HCT116 (cell line): ENCODE measurements at regions not wholly inside any gene's neighbourhood (a gene's known extent, or its start where the extent isn't known, plus 50 kb on each side); places are given as distances from the start of the nearest gene placed in this dataset.

Source experiments
- ATAC-seq: fragments of 200-7000 bp; cut with Tn5 transposase; 2 replicates; pipeline ENCODE4 v1.9.1; 2020; ENCODE audit warnings: mild to moderate bottlenecking, moderate library complexity
- BruUV-seq: library from RNA; stranded (reverse); fragments of 400-500 nt; replicated peaks from 2 replicates; lab custom pipeline; 2021; lab: Mats Ljungman, UMichigan
- CTCF ChIA-PET: fragments of 300-600 bp; sonication (Branson Sonifier 250); formaldehyde crosslinking; loops from one replicate; lab custom pipeline; 2021; ENCODE audit warnings: antibody characterized with exemption; lab: Charles Lee
- POLR2A ChIA-PET: fragments of 300-600, 350-600 bp; sonication (Branson Sonifier 250); formaldehyde crosslinking; loops from one replicate; lab custom pipeline; 2021; ENCODE audit warnings: antibody characterized with exemption; lab: Charles Lee
- RAD21 ChIA-PET, 2 experiments: fragments of 300-600 bp; sonication (Branson Sonifier 250); formaldehyde crosslinking; loops; one replicate each; lab custom pipeline; 2023; ENCODE audit warnings: low total read pairs in 2 of 2; ENCODE audit not compliant: uncharacterized antibody in 2 of 2, unreplicated experiment in 2 of 2, low non-redundant PET in 1 of 2; lab: Charles Lee
- DNase-seq: peaks from one replicate; pipeline ENCODE4 v3.0.0-alpha.2; 2010; ENCODE audit warnings: low read depth, low spot score
- H2AFZ ChIP-seq: fragments of 200-600 bp; shearing (Covaris generic), sonication (generic); 2 replicates; pipeline ENCODE4 v1.6.1; 2017; ENCODE audit warnings: low read depth, mixed run types, mixed read lengths, antibody characterized with exemption, low read length; ENCODE audit not compliant: poor library complexity, severe bottlenecking
- H3K27ac ChIP-seq: 2 replicates; pipeline ENCODE4 v1.5.1; 2012; ENCODE audit warnings: low read depth, low read length
- H3K27me3 ChIP-seq: fragments of 200-600 bp; sonication (generic); 2 replicates; pipeline ENCODE4 v1.6.1; 2016; ENCODE audit warnings: mixed run types, low read length, mixed read lengths; ENCODE audit not compliant: insufficient read depth
- H3K36me3 ChIP-seq, 2 experiments: fragments of 200-500 bp in 1 of 2; fragments of 200-600 bp in 1 of 2; sonication (Bioruptor generic) in 1 of 2; sonication (generic) in 1 of 2; 2 replicates each; pipeline versions ENCODE4 v1.5.1 to v1.6.1; 2014 to 2016; ENCODE audit warnings: low read length in 2 of 2, inconsistent platforms in 1 of 2, mixed read lengths in 1 of 2, mixed run types in 1 of 2; ENCODE audit not compliant: insufficient read depth in 2 of 2, control insufficient read depth in 1 of 2
- H3K4me1 ChIP-seq, 2 experiments: fragments of 200-600 bp in 1 of 2; sonication (generic) in 1 of 2; 2 replicates each; pipeline versions ENCODE4 v1.5.1 to v1.6.1; 2012 to 2017; ENCODE audit warnings: low read length in 2 of 2, inconsistent platforms in 1 of 2, mild to moderate bottlenecking in 1 of 2, mixed read lengths in 1 of 2, mixed run types in 1 of 2, moderate library complexity in 1 of 2; ENCODE audit not compliant: insufficient read depth in 2 of 2, control insufficient read depth in 1 of 2
- H3K4me2 ChIP-seq: fragments of 200-600 bp; sonication (generic); 2 replicates; pipeline ENCODE4 v1.6.1; 2017; ENCODE audit warnings: mixed run types, low read length, mixed read lengths
- H3K4me3 ChIP-seq, 2 experiments: fragments of 200-600 bp in 1 of 2; sonication (generic) in 1 of 2; replicated peaks in 1 of 2; 2 replicates each; pipeline ENCODE4 v1.5.1; 2011 to 2016; ENCODE audit warnings: low read length in 2 of 2, control low read depth in 1 of 2, low read depth in 1 of 2, mild to moderate bottlenecking in 1 of 2, mixed read lengths in 1 of 2, mixed run types in 1 of 2
- H3K79me2 ChIP-seq: fragments of 200-600 bp; sonication (generic); 2 replicates; pipeline ENCODE4 v1.6.1; 2017; ENCODE audit warnings: mild to moderate bottlenecking, mixed run types, low read length, moderate library complexity, mixed read lengths; ENCODE audit not compliant: insufficient read depth
- H3K9ac ChIP-seq: fragments of 200-600 bp; sonication (generic); 2 replicates; pipeline ENCODE4 v1.6.1; 2016; ENCODE audit warnings: low read length, mixed read lengths
- H3K9me2 ChIP-seq: fragments of 200-600 bp; sonication (generic), shearing (Covaris generic); 2 replicates; pipeline ENCODE4 v1.6.1; 2017; ENCODE audit warnings: mixed run types, mild to moderate bottlenecking, moderate library complexity; ENCODE audit not compliant: insufficient read depth
- H3K9me3 ChIP-seq, 2 experiments: fragments of 200-500 bp in 1 of 2; fragments of 200-600 bp in 1 of 2; sonication (Bioruptor generic) in 1 of 2; sonication (generic) in 1 of 2; 2 replicates each; pipeline ENCODE4 v1.6.1; 2014 to 2017; ENCODE audit warnings: low read length in 2 of 2, mixed read lengths in 2 of 2, inconsistent platforms in 1 of 2, low read depth in 1 of 2, mild to moderate bottlenecking in 1 of 2, mixed run types in 1 of 2, moderate library complexity in 1 of 2; ENCODE audit not compliant: control insufficient read depth in 1 of 2, insufficient read depth in 1 of 2
- H4K20me1 ChIP-seq: fragments of 200-600 bp; sonication (generic), shearing (Covaris generic); 2 replicates; pipeline ENCODE4 v1.6.1; 2017; ENCODE audit warnings: mixed run types, mild to moderate bottlenecking, moderate library complexity; ENCODE audit not compliant: insufficient read depth
- CTCF ChIP-seq, 3 experiments: fragments of 200-600 bp in 1 of 3; sonication (generic) in 1 of 3; IDR thresholded peaks in 2 of 3; conservative IDR thresholded peaks in 1 of 3; 2 replicates each; pipeline ENCODE4 v1.5.1; 2012 to 2017; ENCODE audit warnings: low read depth in 2 of 3, low read length in 2 of 3, antibody characterized with exemption in 1 of 3, borderline replicate concordance in 1 of 3, control low read depth in 1 of 3, mild to moderate bottlenecking in 1 of 3, mixed read lengths in 1 of 3, mixed run types in 1 of 3, moderate library complexity in 1 of 3; ENCODE audit not compliant: insufficient read depth in 1 of 3
- ELF1 ChIP-seq: IDR thresholded peaks from 2 replicates; pipeline ENCODE4 v1.6.1; 2012; ENCODE audit warnings: low read depth, borderline replicate concordance
- FOSL1 ChIP-seq: IDR thresholded peaks from 2 replicates; pipeline ENCODE4 v1.6.1; 2012; ENCODE audit warnings: low read depth
- JUND ChIP-seq: IDR thresholded peaks from 2 replicates; pipeline ENCODE4 v1.6.1; 2012
- SRF ChIP-seq: IDR thresholded peaks from 2 replicates; pipeline ENCODE4 v1.6.1; 2012; ENCODE audit warnings: low read depth
- YY1 ChIP-seq: IDR thresholded peaks from 2 replicates; pipeline ENCODE4 v1.6.1; 2011; ENCODE audit warnings: low read length, low read depth, moderate library complexity, mild to moderate bottlenecking; ENCODE audit not compliant: insufficient replicate concordance; ENCODE audit errors: extremely low read depth
- ZNF274 ChIP-seq: fragments of 200-500 bp; sonication (Bioruptor generic); IDR thresholded peaks from 2 replicates; pipeline ENCODE4 v1.6.1; 2014; ENCODE audit warnings: mild to moderate bottlenecking, low read depth, low read length, inconsistent platforms
- intact Hi-C: fragments of 100-400 bp; cut with micrococcal nuclease; formaldehyde crosslinking; loops from 2 replicates; pipeline ENCODE4 v1.10.0; 2022
- TF ChIP-seq, protein P1 (sequence below): IDR thresholded peaks from 2 replicates; pipeline ENCODE4 v1.6.1; 2011; ENCODE audit warnings: mild to moderate bottlenecking, low read length, moderate library complexity; ENCODE audit not compliant: insufficient replicate concordance; ENCODE audit errors: extremely low read depth

DNA sequence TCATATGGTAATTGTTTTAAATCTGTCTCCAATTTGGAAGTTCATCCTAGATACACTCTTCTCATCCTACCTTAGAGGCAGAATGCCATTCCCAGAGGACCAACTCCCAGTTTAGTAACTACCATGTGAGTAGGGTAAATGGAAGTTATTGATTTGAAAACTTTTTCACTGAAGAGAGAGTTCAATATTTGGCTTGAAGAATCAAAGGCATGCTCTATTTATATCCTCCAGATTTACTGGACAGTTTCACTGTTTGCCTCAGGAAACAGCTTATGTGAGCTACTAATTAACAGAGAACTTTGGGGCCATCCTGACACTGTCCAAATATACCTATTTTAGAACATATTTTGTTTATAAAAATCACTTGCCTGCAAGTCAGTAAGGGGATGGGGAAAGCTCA, 607.2 kb upstream of the GYPC start:
- no peak overlapping the region for H3K4me3 ChIP-seq
- no peak overlapping the region for H2AFZ ChIP-seq
- ChIA-PET POLR2A (no interaction called here), RAD21 (no interaction called here), CTCF (no interaction called here)
- no peaks in the 10 kb centered on the region for H4K20me1 ChIP-seq
- TF ChIP-seq, protein P1, sequence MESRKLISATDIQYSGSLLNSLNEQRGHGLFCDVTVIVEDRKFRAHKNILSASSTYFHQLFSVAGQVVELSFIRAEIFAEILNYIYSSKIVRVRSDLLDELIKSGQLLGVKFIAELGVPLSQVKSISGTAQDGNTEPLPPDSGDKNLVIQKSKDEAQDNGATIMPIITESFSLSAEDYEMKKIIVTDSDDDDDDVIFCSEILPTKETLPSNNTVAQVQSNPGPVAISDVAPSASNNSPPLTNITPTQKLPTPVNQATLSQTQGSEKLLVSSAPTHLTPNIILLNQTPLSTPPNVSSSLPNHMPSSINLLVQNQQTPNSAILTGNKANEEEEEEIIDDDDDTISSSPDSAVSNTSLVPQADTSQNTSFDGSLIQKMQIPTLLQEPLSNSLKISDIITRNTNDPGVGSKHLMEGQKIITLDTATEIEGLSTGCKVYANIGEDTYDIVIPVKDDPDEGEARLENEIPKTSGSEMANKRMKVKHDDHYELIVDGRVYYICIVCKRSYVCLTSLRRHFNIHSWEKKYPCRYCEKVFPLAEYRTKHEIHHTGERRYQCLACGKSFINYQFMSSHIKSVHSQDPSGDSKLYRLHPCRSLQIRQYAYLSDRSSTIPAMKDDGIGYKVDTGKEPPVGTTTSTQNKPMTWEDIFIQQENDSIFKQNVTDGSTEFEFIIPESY, result no peak
- no peak for TF ChIP-seq JUND
- no peak for TF ChIP-seq ZNF274
- no peak for TF ChIP-seq CTCF (IDR thresholded peaks at IDR 0.05 in 2 of 3, conservative IDR thresholded peaks at IDR 0.05 in 1 of 3; ENCODE audit: borderline replicate concordance in 1 of 3, insufficient read depth in 1 of 3, low read depth in 2 of 3, low read length in 2 of 3)
- no peak for TF ChIP-seq SRF
- no peak for TF ChIP-seq FOSL1
- no peak for TF ChIP-seq ELF1
- no peak for TF ChIP-seq YY1
- H3K4me2 ChIP-seq, result no peak overlapping the region
- H3K27me3 ChIP-seq, result no peaks in the 10 kb centered on the region
- H3K36me3 ChIP-seq, result no peaks in the 10 kb centered on the region
- H3K27ac ChIP-seq, result no peak overlapping the region
- intact Hi-C loops, result no loop called here
- DNase-seq (no peak), ATAC-seq (no peak)
- H3K4me1 ChIP-seq, result no peaks in the 10 kb centered on the region
- H3K9ac ChIP-seq, result no peak overlapping the region
- peaks cover 3 to 13% of the 10 kb centered on the region in 2 experiments; a peak in 2 of 4 replicates for H3K9me3 ChIP-seq
- no TSS peak for BruUV-seq
- no peaks in the 10 kb centered on the region for H3K79me2 ChIP-seq
- H3K9me2 ChIP-seq, result no peaks in the 10 kb centered on the region
